Esophagus squamous epithelium (tissue), 5 donors: ENCODE measurements at regions not wholly inside any gene's neighbourhood (a gene's known extent, or its start where the extent isn't known, plus 50 kb on each side); places are given as distances from the start of the nearest gene placed in this dataset.
"Not testable (repeated sequence)": the region's sequence is repeated elsewhere in the genome, so short reads cannot be mapped to it uniquely, and the experiment has no call there.

Experiments used
- DNase-seq: peaks from one replicate; lab custom pipeline; 2025; lab: John Stamatoyannopoulos, UW
- H3K27ac ChIP-seq, 4 donors: fragments of 200-600 bp; sonication (generic); one replicate each; pipeline ENCODE4 v1.5.1; 2016 to 2019; ENCODE audit warnings: mild to moderate bottlenecking in 1 of 4
- H3K27me3 ChIP-seq, 4 donors: fragments of 200-600 bp; sonication (generic); 1 replicate in 3 of 4; 2 replicates in 1 of 4; pipeline versions ENCODE4 v1.5.1 to v1.6.0; 2017 to 2021; ENCODE audit warnings: antibody characterized with exemption in 1 of 4
- H3K36me3 ChIP-seq, 3 donors: fragments of 200-600 bp; sonication (generic); one replicate each; pipeline ENCODE4 v1.5.1; 2016 to 2019
- H3K4me1 ChIP-seq, 3 donors: fragments of 200-600 bp; sonication (generic); one replicate each; pipeline ENCODE4 v1.5.1; 2017 to 2019
- H3K4me3 ChIP-seq, 4 donors: fragments of 200-600 bp; sonication (generic); 1 replicate in 3 of 4; 2 replicates in 1 of 4; pipeline ENCODE4 v1.5.1; 2016 to 2019; ENCODE audit warnings: mild to moderate bottlenecking in 2 of 4, moderate library complexity in 1 of 4
- H3K9me3 ChIP-seq, 3 donors: fragments of 200-600 bp; sonication (generic); one replicate each; pipeline ENCODE4 v1.5.1; 2016 to 2019
- POLR2A ChIP-seq, 4 donors: fragments of 450-650 bp; IDR thresholded peaks; one replicate each; pipeline ENCODE4 v1.6.1; 2017; ENCODE audit warnings: antibody characterized with exemption in 4 of 4, mild to moderate bottlenecking in 4 of 4, moderate library complexity in 3 of 4
- WGBS, 2 donors: methylation state at CpG; one replicate each; pipeline ENCODE4 v1.1.5; 2018; 5-methylcytosine and 5-hydroxymethylcytosine counted together
- intact Hi-C: fragments of 100-400 bp; cut with DNase I; formaldehyde crosslinking; loops from one replicate; pipeline ENCODE4 v1.15.0; 2022
- TF ChIP-seq, protein P1 (sequence below), 6 experiments: fragments of 450-650 bp in 4 of 6; fragments of 200-600 bp in 2 of 6; sonication (generic) in 2 of 6; IDR thresholded peaks; one replicate each; pipeline ENCODE4 v1.5.1; 2016 to 2019; ENCODE audit warnings: antibody characterized with exemption in 6 of 6, mild to moderate bottlenecking in 4 of 6, moderate library complexity in 4 of 6
- donor health status: DM: yes; HTN: yes; CAD: no.

DNA sequence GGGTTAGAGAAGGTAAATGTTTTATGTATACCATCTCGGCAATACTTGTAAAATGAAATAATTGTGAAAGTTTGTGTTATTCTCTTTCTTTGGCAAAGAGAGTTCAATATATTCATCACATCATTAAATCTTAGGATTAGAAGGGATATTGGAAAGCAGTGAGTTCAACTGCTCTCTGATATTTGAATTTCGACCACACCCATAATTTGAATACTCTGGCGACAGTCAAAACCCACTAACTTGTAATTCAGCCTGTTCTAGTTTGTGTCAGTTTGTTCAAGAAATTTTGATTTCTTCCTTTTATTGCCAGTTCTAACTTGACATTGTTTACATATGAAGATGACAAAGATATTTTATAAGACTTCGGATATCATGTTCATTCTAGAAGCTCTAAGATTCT, 1380.5 kb upstream of the CDH8 start:
- Histone ChIP-seq H3K36me3 (no peaks in the 10 kb centered on the region), H3K4me3 (no peak overlapping the region), H3K27ac (no peak overlapping the region), H3K4me1 (peaks cover 0 to 7% (median 0%) of the 10 kb centered on the region in 3 donors), H3K9me3 (no peaks in the 10 kb centered on the region), H3K27me3 (no peaks in the 10 kb centered on the region)
- intact Hi-C loops: no loop called here
- 36 to 62% methylated on average over 4 of the region's 4 CpGs for WGBS, 2 donors
- DNase-seq: no peak
- TF ChIP-seq POLR2A (IDR thresholded peaks at IDR 0.05): no peak
- TF ChIP-seq, protein P1, sequence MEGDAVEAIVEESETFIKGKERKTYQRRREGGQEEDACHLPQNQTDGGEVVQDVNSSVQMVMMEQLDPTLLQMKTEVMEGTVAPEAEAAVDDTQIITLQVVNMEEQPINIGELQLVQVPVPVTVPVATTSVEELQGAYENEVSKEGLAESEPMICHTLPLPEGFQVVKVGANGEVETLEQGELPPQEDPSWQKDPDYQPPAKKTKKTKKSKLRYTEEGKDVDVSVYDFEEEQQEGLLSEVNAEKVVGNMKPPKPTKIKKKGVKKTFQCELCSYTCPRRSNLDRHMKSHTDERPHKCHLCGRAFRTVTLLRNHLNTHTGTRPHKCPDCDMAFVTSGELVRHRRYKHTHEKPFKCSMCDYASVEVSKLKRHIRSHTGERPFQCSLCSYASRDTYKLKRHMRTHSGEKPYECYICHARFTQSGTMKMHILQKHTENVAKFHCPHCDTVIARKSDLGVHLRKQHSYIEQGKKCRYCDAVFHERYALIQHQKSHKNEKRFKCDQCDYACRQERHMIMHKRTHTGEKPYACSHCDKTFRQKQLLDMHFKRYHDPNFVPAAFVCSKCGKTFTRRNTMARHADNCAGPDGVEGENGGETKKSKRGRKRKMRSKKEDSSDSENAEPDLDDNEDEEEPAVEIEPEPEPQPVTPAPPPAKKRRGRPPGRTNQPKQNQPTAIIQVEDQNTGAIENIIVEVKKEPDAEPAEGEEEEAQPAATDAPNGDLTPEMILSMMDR (IDR thresholded peaks at IDR 0.05): no peak

DNA sequence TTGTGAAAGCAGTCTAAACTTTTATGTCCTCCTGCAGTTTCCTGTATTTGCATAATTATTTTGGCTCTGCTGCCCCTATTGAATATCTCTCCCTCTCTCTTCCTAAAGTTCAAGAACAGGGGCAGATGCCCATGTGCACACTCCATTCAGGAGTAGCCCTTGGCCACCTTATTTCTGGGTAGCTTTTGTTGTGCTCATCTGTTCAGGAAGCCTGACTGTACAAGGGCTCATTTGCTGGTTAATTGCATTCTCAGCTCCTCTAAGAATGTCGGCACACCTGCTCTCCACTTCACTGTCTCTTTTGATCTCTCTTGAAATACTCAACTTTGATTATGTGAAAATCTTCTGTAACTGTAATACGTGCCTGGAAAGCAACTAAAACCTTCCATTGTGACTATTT, 1378.8 kb upstream of the CDH8 start:
- WGBS, 2 donors: 41 to 43% methylated on average over 2 of the region's 2 CpGs

DNA sequence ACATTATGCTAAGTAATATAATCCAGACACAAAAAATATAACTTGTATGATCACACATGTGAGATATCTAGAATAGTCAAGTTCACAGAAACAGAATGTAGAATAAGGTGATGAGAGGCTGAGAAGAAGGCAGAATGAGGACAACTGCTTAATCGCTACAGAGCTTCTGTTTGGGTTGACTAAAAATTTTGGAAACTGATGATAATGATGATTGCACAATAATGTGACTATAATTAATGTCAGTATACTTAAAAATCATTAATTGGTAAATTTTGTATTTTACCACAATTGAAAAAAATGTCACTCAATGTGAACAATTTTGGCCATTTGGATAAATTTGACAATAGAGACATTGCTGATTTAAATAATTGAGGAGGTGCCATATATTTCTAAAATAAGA, 1374.4 kb upstream of the CDH8 start:
- H3K4me3 ChIP-seq: no peak overlapping the region
- no peaks in the 10 kb centered on the region for H3K36me3 ChIP-seq
- DNase-seq: no peak
- no peaks in the 10 kb centered on the region for H3K4me1 ChIP-seq
- TF ChIP-seq, protein P1 (IDR thresholded peaks at IDR 0.05): no peak
- TF ChIP-seq POLR2A (IDR thresholded peaks at IDR 0.05): no peak
- 86 to 89% methylated on average over 1 of the region's 1 CpG for WGBS, 2 donors
- no peak overlapping the region for H3K27ac ChIP-seq
- no peaks in the 10 kb centered on the region for H3K9me3 ChIP-seq
- no peaks in the 10 kb centered on the region for H3K27me3 ChIP-seq
- intact Hi-C loops: no loop called here

More for the DNA sequence above, 1378.8 kb upstream of the CDH8 start:
- Histone ChIP-seq H3K4me1 (peaks cover 0 to 7% (median 0%) of the 10 kb centered on the region in 3 donors), H3K9me3 (no peaks in the 10 kb centered on the region), H3K27ac (no peak overlapping the region), H3K36me3 (no peaks in the 10 kb centered on the region), H3K27me3 (no peaks in the 10 kb centered on the region), H3K4me3 (no peak overlapping the region)
- TF ChIP-seq, protein P1 (IDR thresholded peaks at IDR 0.05): no peak
- TF ChIP-seq POLR2A (IDR thresholded peaks at IDR 0.05): no peak
- intact Hi-C loops: no loop called here
- no peak for DNase-seq

DNA sequence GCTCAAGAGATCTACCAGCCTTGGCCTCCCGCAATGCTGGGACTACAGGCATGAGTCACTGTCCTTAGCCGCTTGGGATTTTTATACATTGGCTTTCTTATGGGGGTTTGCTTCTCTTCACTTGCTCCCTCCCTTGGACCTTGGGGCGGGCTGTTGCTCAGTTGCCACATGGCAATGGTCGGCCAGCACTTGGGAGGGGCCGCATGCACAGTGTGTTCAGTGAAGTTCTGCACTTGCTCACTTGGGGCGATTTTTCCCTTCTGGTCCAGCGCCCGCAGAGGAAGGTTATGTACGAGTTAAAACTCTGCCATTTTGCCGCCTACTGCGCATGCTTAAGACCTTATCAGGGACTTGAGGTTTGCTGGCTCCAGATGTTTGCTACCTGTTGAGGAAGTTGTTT, 1367.6 kb upstream of the CDH8 start:
- intact Hi-C loops: no loop called here
- H3K4me1 ChIP-seq: no peaks in the 10 kb centered on the region
- no peak overlapping the region for H3K27ac ChIP-seq
- DNase-seq: no peak
- H3K4me3 ChIP-seq: no peak overlapping the region
- no peaks in the 10 kb centered on the region for H3K27me3 ChIP-seq
- WGBS, 2 donors: 84 to 95% methylated on average over 9 to 11 of the region's 11 CpGs
- no peaks in the 10 kb centered on the region for H3K9me3 ChIP-seq
- H3K36me3 ChIP-seq: no peaks in the 10 kb centered on the region
- TF ChIP-seq POLR2A (IDR thresholded peaks at IDR 0.05): no peak
- TF ChIP-seq, protein P1 (IDR thresholded peaks at IDR 0.05): no peak

DNA sequence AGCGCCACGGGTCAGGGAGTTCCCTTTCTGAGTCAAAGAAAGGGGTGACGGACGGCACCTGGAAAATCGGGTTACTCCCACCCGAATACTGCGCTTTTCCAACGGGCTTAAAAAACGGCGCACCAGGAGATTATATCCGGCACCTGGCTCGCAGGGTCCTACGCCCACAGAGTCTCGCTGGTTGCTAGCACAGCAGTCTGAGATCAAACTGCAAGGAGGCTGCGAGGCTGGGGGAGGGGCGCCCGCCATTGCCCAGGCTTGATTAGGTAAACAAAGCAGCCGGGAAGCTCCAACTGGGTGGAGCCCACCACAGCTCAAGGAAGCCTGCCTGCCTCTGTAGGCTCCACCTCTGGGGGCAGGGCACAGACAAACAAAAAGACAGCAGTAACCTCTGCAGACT, 1352.0 kb upstream of the CDH8 start:
- H3K4me3 ChIP-seq, intact Hi-C loops, H3K9me3 ChIP-seq, H3K27me3 ChIP-seq, H3K27ac ChIP-seq, H3K36me3 ChIP-seq, H3K4me1 ChIP-seq, DNase-seq: not testable (repeated sequence)
- 76 to 81% methylated on average over 9 to 14 of the region's 18 CpGs for WGBS, 2 donors
